Skeletal muscle cell (primary cell): ENCODE measurements at regions not wholly inside any gene's neighbourhood (a gene's known extent, or its start where the extent isn't known, plus 50 kb on each side); places are given as distances from the start of the nearest gene placed in this dataset.
"Not testable (repeated sequence)": the region's sequence is repeated elsewhere in the genome, so short reads cannot be mapped to it uniquely, and the experiment has no call there.

ENCODE experiments used
- DNase-seq: peaks from one replicate; pipeline ENCODE4 v3.0.0-alpha.2; 2010; ENCODE audit warnings: low read depth
- H3K4me3 ChIP-seq: 2 replicates; pipeline ENCODE4 v1.5.1; 2011; ENCODE audit warnings: low read depth, mild to moderate bottlenecking, control low read depth, low read length, moderate library complexity

- no peak overlapping the region for H3K4me3 ChIP-seq
- DNase-seq: no peak
Measured at GRCh38 chr10:29774475-29774874, 139.7 kb upstream of the SVIL start.

GRCh38 chr10:29773675-29774091 lies 138.9 kb upstream of the SVIL start:
- DNase-seq: no peak

GRCh38 chr10:29772403-29772802 lies 137.6 kb upstream of the SVIL start:
- no peak overlapping the region for H3K4me3 ChIP-seq
- no peak for DNase-seq

More at GRCh38 chr10:29773675-29774091, 138.9 kb upstream of the SVIL start:
- H3K4me3 ChIP-seq: no peak overlapping the region

GRCh38 chr10:29771376-29771775 lies 136.6 kb upstream of the SVIL start:
- H3K4me3 ChIP-seq: no peak overlapping the region
- no peak for DNase-seq

- not testable (repeated sequence) for H3K4me3 ChIP-seq, DNase-seq
Measured at GRCh38 chr10:29769277-29769676, 134.5 kb upstream of the SVIL start.

GRCh38 chr10:29767968-29768367 lies 133.2 kb upstream of the SVIL start:
- H3K4me3 ChIP-seq: no peak overlapping the region
- no peak for DNase-seq

GRCh38 chr10:29766753-29767152 lies 132.0 kb upstream of the SVIL start:
- no peak overlapping the region for H3K4me3 ChIP-seq
- no peak for DNase-seq

- no peak overlapping the region for H3K4me3 ChIP-seq
- no peak for DNase-seq
Measured at GRCh38 chr10:29765330-29765729, 130.6 kb upstream of the SVIL start.

- no peak for DNase-seq
- H3K4me3 ChIP-seq: no peak overlapping the region
Measured at GRCh38 chr10:29763396-29763795, 128.6 kb upstream of the SVIL start.

- no peak for DNase-seq
- H3K4me3 ChIP-seq: no peak overlapping the region
Measured at GRCh38 chr10:29761916-29762315, 127.1 kb upstream of the SVIL start.

GRCh38 chr10:29760138-29760900 lies 125.5 kb upstream of the SVIL start:
- DNase-seq: no peak
- H3K4me3 ChIP-seq: no peak overlapping the region

- no peak for DNase-seq
- H3K4me3 ChIP-seq: no peak overlapping the region
Measured at GRCh38 chr10:29757551-29758297, 123.0 kb upstream of the SVIL start.

- DNase-seq: no peak
Measured at GRCh38 chr10:29756451-29756850, 121.7 kb upstream of the SVIL start.

GRCh38 chr10:29753283-29753682 lies 118.5 kb upstream of the SVIL start:
- no peak overlapping the region for H3K4me3 ChIP-seq
- DNase-seq: no peak

More at GRCh38 chr10:29756451-29756850, 121.7 kb upstream of the SVIL start:
- no peak overlapping the region for H3K4me3 ChIP-seq

GRCh38 chr10:29751684-29752083 lies 116.9 kb upstream of the SVIL start:
- no peak overlapping the region for H3K4me3 ChIP-seq

GRCh38 chr10:29751240-29751639 lies 116.5 kb upstream of the SVIL start:
- H3K4me3 ChIP-seq: no peak overlapping the region
- DNase-seq: no peak

More at GRCh38 chr10:29751684-29752083, 116.9 kb upstream of the SVIL start:
- no peak for DNase-seq

- DNase-seq: no peak
- no peak overlapping the region for H3K4me3 ChIP-seq
Measured at GRCh38 chr10:29749150-29749549, 114.4 kb upstream of the SVIL start.

GRCh38 chr10:29748109-29748650 lies 113.4 kb upstream of the SVIL start:
- no peak overlapping the region for H3K4me3 ChIP-seq
- no peak for DNase-seq

- H3K4me3 ChIP-seq: no peak overlapping the region
- DNase-seq: no peak
Measured at GRCh38 chr10:29746080-29746797, 111.5 kb upstream of the SVIL start.

GRCh38 chr10:29740981-29741545 lies 106.3 kb upstream of the SVIL start:
- no peak overlapping the region for H3K4me3 ChIP-seq
- DNase-seq: no peak
